Gastrocnemius medialis (tissue), 4 donors: ENCODE measurements at regions not wholly inside any gene's neighbourhood (a gene's known extent, or its start where the extent isn't known, plus 50 kb on each side); places are given as distances from the start of the nearest gene placed in this dataset.

Source experiments
- POLR2A ChIP-seq, 2 donors: fragments of 450-650 bp; IDR thresholded peaks; one replicate each; pipeline ENCODE4 v1.6.1; 2017; ENCODE audit warnings: antibody characterized with exemption in 2 of 2, mild to moderate bottlenecking in 2 of 2, moderate library complexity in 2 of 2
- TF ChIP-seq, protein P1 (sequence below), 5 experiments: fragments of 450-650 bp in 3 of 5; fragments of 200-600 bp in 2 of 5; sonication (generic) in 2 of 5; IDR thresholded peaks in 4 of 5; conservative IDR thresholded peaks in 1 of 5; 1 replicate in 4 of 5; 2 replicates in 1 of 5; pipeline ENCODE4 v1.5.1; 2016 to 2019; ENCODE audit warnings: antibody characterized with exemption in 5 of 5, mild to moderate bottlenecking in 3 of 5, moderate library complexity in 3 of 5

DNA sequence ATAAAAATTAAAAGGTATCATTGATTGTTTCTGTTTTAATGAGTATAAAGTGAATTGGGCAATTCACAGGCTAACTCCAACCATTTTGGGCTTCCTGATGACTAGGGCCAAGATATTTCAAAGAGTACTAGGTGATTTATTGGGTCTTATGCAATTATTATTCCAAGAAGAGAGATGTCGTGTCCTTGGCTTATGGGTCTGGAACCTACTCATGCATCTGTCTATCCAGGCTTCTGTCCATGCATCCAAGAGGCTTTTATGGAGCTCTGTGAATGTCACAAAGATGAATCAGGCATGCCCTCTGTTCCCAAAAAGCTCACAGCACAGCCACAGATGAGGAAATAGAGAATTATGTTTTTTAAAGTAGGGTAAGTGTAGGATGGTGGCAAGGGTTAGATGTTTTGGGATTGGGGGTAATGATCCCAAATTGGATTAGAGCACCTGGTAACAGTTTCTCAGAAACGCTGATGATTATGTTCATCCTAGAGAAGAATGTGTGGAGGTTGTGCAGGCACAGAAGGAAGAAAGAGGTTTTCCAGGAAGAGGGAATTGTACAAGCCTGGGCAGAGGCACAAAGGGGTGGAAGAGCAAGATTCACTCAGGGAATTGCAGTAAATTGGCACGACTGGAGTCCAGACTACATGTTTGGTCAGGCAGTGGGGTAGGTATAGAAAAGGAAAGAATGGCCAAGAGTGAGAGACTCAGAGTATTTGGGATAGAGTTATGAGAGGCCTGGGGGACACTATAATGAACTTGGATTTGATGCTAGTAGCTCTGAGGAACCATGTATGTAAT lies 83.0 kb upstream of the TNC start:
- TF ChIP-seq POLR2A (IDR thresholded peaks at IDR 0.05): no peak
- TF ChIP-seq, protein P1, sequence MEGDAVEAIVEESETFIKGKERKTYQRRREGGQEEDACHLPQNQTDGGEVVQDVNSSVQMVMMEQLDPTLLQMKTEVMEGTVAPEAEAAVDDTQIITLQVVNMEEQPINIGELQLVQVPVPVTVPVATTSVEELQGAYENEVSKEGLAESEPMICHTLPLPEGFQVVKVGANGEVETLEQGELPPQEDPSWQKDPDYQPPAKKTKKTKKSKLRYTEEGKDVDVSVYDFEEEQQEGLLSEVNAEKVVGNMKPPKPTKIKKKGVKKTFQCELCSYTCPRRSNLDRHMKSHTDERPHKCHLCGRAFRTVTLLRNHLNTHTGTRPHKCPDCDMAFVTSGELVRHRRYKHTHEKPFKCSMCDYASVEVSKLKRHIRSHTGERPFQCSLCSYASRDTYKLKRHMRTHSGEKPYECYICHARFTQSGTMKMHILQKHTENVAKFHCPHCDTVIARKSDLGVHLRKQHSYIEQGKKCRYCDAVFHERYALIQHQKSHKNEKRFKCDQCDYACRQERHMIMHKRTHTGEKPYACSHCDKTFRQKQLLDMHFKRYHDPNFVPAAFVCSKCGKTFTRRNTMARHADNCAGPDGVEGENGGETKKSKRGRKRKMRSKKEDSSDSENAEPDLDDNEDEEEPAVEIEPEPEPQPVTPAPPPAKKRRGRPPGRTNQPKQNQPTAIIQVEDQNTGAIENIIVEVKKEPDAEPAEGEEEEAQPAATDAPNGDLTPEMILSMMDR (IDR thresholded peaks at IDR 0.05 in 4 of 5, conservative IDR thresholded peaks at IDR 0.05 in 1 of 5): no peak
